ENCODE measurements at regions not wholly inside any gene's neighbourhood (a gene's known extent, or its start where the extent isn't known, plus 50 kb on each side); places are given as distances from the start of the nearest gene placed in this dataset.

- Histone ChIP-seq H3K4me2 (ENCODE audit: insufficient read depth, low read length) (no peak overlapping the region), H3K27ac (ENCODE audit: insufficient read depth, low read depth, low read length) (no peak overlapping the region), H3K4me3 (replicated peaks in 1 of 3; ENCODE audit: insufficient read depth in 1 of 3, low read depth in 1 of 3, low read length in 3 of 3) (no peak overlapping the region), H3K9me3 (replicated peaks; ENCODE audit: control insufficient read depth, insufficient read depth, low read length) (no peaks in the 10 kb centered on the region), H2AFZ (ENCODE audit: low read depth, low read length) (no peak overlapping the region), H3K36me3 (ENCODE audit: control insufficient read depth in 2 of 2, extremely low read depth in 1 of 2, insufficient read depth in 2 of 2, low read length in 2 of 2) (no peaks in the 10 kb centered on the region), H3K4me1 (ENCODE audit: control insufficient read depth, extremely low read depth, insufficient read depth, low read length) (no peaks in the 10 kb centered on the region), H3K79me2 (ENCODE audit: control insufficient read depth, insufficient read depth, low read length) (no peaks in the 10 kb centered on the region), H4K20me1 (replicated peaks; ENCODE audit: control insufficient read depth, extremely low read depth, insufficient read depth, low read length) (no peaks in the 10 kb centered on the region), H3K9ac (replicated peaks; ENCODE audit: extremely low read depth, insufficient read depth, low read length) (no peak overlapping the region), H3K27me3 (ENCODE audit: control insufficient read depth in 2 of 2, insufficient read depth in 2 of 2, low read length in 2 of 2) (no peaks in the 10 kb centered on the region), H3K9me1 (replicated peaks; ENCODE audit: control insufficient read depth, extremely low read depth, insufficient read depth, low read length) (no peaks in the 10 kb centered on the region)
- FAIRE-seq (no peak), DNase-seq (ENCODE audit: low read depth, low spot score) (no peak)
- BruUV-seq (replicated peaks): no TSS peak
- dilution Hi-C loops (cut with MboI; ENCODE audit: extremely low pct_ligation_motif_present, low sequenced_read_pairs) (no loop called here), intact Hi-C loops (cut with micrococcal nuclease) (no loop called here)
- ChIA-PET POLR2A (no interaction called here), CTCF (no interaction called here)
- TF ChIP-seq POLR2A (IDR thresholded peaks at IDR 0.05; ENCODE audit: low read depth, low read length): no peak
- TF ChIP-seq JUN (IDR thresholded peaks at IDR 0.05; ENCODE audit: borderline replicate concordance, insufficient read depth, insufficient read length, low read depth): no peak
- no peak for TF ChIP-seq GATA2 (IDR thresholded peaks at IDR 0.05; ENCODE audit: insufficient read depth, insufficient read length, low read depth, low read length)
- no peak for TF ChIP-seq POLR2AphosphoS5 (IDR thresholded peaks at IDR 0.05; ENCODE audit: insufficient read depth, low read depth, low read length)
- TF ChIP-seq CTCF (IDR thresholded peaks at IDR 0.05; ENCODE audit: extremely low read depth in 1 of 2, insufficient read depth in 1 of 2, low read depth in 1 of 2, low read length in 2 of 2): no peak
- TF ChIP-seq FOS (IDR thresholded peaks at IDR 0.05; ENCODE audit: borderline replicate concordance, insufficient read depth, low read length): no peak
- TF ChIP-seq, protein P1, sequence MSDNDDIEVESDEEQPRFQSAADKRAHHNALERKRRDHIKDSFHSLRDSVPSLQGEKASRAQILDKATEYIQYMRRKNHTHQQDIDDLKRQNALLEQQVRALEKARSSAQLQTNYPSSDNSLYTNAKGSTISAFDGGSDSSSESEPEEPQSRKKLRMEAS (IDR thresholded peaks at IDR 0.05; ENCODE audit: insufficient read depth, insufficient read length): no peak
- TF ChIP-seq MYC (IDR thresholded peaks at IDR 0.05; ENCODE audit: low read depth, low read length): no peak
- TF ChIP-seq EZH2 (IDR thresholded peaks at IDR 0.05; ENCODE audit: borderline replicate concordance, low read depth, low read length, severe bottlenecking): no peak
Observed at GRCh38 chr2:195437521-195437920, 219.5 kb upstream of the SLC39A10 start.

All from endothelial cell of umbilical vein (primary cell).